ENCODE measurements at regions not wholly inside any gene's neighbourhood (a gene's known extent, or its start where the extent isn't known, plus 50 kb on each side); places are given as distances from the start of the nearest gene placed in this dataset.

GRCh38 chr13:48586591-48587103, 53.8 kb upstream of the RCBTB2 start:
- TF ChIP-seq POLR2A (IDR thresholded peaks at IDR 0.05) (no peak), CTCF (IDR thresholded peaks at IDR 0.05) (no peak), POLR2AphosphoS5 (IDR thresholded peaks at IDR 0.05) (no peak), EP300 (IDR thresholded peaks at IDR 0.05) (no peak)

Data from gastroesophageal sphincter (tissue), 3 donors.